ENCODE measurements at regions not wholly inside any gene's neighbourhood (a gene's known extent, or its start where the extent isn't known, plus 50 kb on each side); places are given as distances from the start of the nearest gene placed in this dataset.

- TF ChIP-seq CTCF (IDR thresholded peaks at IDR 0.05; ENCODE audit: low read depth, low read length, poor library complexity, severe bottlenecking) (peak; percentile 21), EZH2phosphoT487 (IDR thresholded peaks at IDR 0.05; ENCODE audit: borderline replicate concordance, low read length) (no peak)
Observed at GRCh38 chr13:90968166-90968904, 379.2 kb upstream of the MIR17HG start.
